Osteocyte (in vitro differentiated cells): ENCODE measurements at regions not wholly inside any gene's neighbourhood (a gene's known extent, or its start where the extent isn't known, plus 50 kb on each side); places are given as distances from the start of the nearest gene placed in this dataset.
"Not testable (repeated sequence)": the region's sequence is repeated elsewhere in the genome, so short reads cannot be mapped to it uniquely, and the experiment has no call there.

ENCODE experiments used
- DNase-seq: peaks from one replicate; pipeline ENCODE4 v3.0.0; 2021; ENCODE audit warnings: mixed read lengths; ENCODE audit not compliant: unreplicated experiment; ENCODE audit errors: extremely low spot score
- H3K27ac Mint-ChIP-seq: one replicate; pipeline ENCODE4 v1.8.0; 2021; ENCODE audit warnings: mild to moderate bottlenecking, mixed read lengths; ENCODE audit not compliant: unreplicated experiment
- H3K27me3 Mint-ChIP-seq: one replicate; pipeline ENCODE4 v1.8.0; 2021; ENCODE audit warnings: mixed read lengths; ENCODE audit not compliant: unreplicated experiment
- H3K36me3 Mint-ChIP-seq: one replicate; pipeline ENCODE4 v1.8.0; 2021; ENCODE audit warnings: mixed read lengths; ENCODE audit not compliant: unreplicated experiment
- H3K4me1 Mint-ChIP-seq: one replicate; pipeline ENCODE4 v1.8.0; 2021; ENCODE audit warnings: mixed read lengths; ENCODE audit not compliant: unreplicated experiment
- H3K4me3 Mint-ChIP-seq: one replicate; pipeline ENCODE4 v1.8.0; 2021; ENCODE audit warnings: mild to moderate bottlenecking, moderate library complexity, mixed read lengths; ENCODE audit not compliant: unreplicated experiment
- H3K9me3 Mint-ChIP-seq: one replicate; pipeline ENCODE4 v1.8.0; 2021; ENCODE audit warnings: mixed read lengths; ENCODE audit not compliant: unreplicated experiment
- TF ChIP-seq, protein P1 (sequence below): fragments of 200-600 bp; sonication (generic); IDR thresholded peaks from 2 replicates; pipeline ENCODE4 v1.5.0; 2021; ENCODE audit warnings: antibody characterized with exemption, mild to moderate bottlenecking, moderate library complexity

DNA sequence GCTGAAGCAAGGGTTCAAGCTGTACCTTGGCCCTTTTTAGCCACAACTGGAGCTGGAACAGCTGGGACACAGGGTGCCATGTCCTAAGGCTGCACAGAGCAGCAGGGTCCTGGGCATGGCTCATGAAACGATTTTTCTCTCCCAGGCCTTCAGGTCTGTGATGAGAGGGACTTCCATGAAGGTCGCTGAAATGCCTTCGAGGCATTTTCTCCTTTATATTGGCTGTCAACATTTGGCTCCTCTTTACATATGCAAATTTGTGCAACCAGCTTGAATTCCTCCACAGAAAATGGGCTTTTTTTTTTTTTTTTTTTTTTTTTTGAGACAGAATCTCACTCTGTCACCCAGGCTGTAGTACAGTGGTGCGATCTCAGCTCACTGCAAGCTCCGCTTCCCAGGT is 430.8 kb downstream of the PCDH11X start:
- no peak for DNase-seq
- no peaks in the 10 kb centered on the region for H3K36me3 Mint-ChIP-seq
- H3K4me1 Mint-ChIP-seq: no peaks in the 10 kb centered on the region
- TF ChIP-seq, protein P1, sequence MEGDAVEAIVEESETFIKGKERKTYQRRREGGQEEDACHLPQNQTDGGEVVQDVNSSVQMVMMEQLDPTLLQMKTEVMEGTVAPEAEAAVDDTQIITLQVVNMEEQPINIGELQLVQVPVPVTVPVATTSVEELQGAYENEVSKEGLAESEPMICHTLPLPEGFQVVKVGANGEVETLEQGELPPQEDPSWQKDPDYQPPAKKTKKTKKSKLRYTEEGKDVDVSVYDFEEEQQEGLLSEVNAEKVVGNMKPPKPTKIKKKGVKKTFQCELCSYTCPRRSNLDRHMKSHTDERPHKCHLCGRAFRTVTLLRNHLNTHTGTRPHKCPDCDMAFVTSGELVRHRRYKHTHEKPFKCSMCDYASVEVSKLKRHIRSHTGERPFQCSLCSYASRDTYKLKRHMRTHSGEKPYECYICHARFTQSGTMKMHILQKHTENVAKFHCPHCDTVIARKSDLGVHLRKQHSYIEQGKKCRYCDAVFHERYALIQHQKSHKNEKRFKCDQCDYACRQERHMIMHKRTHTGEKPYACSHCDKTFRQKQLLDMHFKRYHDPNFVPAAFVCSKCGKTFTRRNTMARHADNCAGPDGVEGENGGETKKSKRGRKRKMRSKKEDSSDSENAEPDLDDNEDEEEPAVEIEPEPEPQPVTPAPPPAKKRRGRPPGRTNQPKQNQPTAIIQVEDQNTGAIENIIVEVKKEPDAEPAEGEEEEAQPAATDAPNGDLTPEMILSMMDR: no peak
- H3K9me3 Mint-ChIP-seq: peaks cover 15% of the 10 kb centered on the region
- H3K27ac Mint-ChIP-seq: no peak overlapping the region
- no peak overlapping the region for H3K4me3 Mint-ChIP-seq
- H3K27me3 Mint-ChIP-seq: no peaks in the 10 kb centered on the region

DNA sequence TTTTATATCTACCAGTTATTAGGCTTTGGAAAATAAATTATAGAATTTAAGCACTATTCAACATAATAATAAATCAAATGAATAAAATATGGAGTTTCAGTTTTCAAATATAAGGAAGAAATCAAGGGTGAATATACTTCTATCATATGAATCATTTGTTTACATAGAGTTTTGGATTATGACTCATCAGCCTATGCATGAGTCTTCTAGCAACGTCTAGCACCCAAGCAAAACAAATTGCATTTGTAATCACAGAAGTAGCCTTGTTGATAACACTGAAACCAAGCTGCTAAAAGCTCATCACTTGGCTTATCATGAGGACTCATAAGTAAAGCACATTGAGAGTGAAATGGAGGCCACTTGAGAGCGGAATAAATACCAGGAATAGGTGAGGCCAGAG is 434.6 kb downstream of the PCDH11X start:
- Mint-ChIP-seq H3K27me3 (no peaks in the 10 kb centered on the region), H3K9me3 (peaks cover 11% of the 10 kb centered on the region), H3K4me3 (no peak overlapping the region), H3K4me1 (no peaks in the 10 kb centered on the region), H3K36me3 (no peaks in the 10 kb centered on the region), H3K27ac (no peak overlapping the region)
- TF ChIP-seq, protein P1: no peak
- no peak for DNase-seq

DNA sequence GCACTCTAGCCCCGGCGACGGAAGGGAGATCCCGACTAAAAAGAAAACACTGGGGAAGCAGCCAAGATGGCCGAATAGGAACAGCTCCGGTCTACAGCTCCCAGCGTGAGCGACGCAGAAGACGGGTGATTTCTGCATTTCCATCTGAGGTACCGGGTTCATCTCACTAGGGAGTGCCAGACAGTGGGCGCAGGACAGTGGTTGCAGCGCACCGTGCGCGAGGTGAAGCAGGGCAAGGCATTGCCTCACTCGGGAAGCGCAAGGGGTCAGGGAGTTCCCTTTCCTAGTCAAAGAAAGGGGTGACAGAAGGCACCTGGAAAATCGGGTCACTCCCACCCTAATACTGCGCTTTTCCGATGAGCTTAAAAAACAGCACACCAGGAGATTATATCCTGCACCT is 435.8 kb downstream of the PCDH11X start:
- DNase-seq, H3K4me3 Mint-ChIP-seq, H3K27ac Mint-ChIP-seq, H3K4me1 Mint-ChIP-seq, H3K36me3 Mint-ChIP-seq, H3K27me3 Mint-ChIP-seq: not testable (repeated sequence)
- H3K9me3 Mint-ChIP-seq: peaks cover 11% of the 10 kb centered on the region

GRCh38 chrX:92224406-92224805 is 445.2 kb downstream of the PCDH11X start:
- no peak overlapping the region for H3K27ac Mint-ChIP-seq
- H3K36me3 Mint-ChIP-seq: no peaks in the 10 kb centered on the region
- no peak overlapping the region for H3K4me3 Mint-ChIP-seq
- TF ChIP-seq, protein P1: no peak
- H3K4me1 Mint-ChIP-seq: no peaks in the 10 kb centered on the region
- peaks cover 5% of the 10 kb centered on the region for H3K9me3 Mint-ChIP-seq
- H3K27me3 Mint-ChIP-seq: no peaks in the 10 kb centered on the region
- no peak for DNase-seq

GRCh38 chrX:92230628-92231027 is 451.5 kb downstream of the PCDH11X start:
- no peak overlapping the region for H3K27ac Mint-ChIP-seq
- no peak overlapping the region for H3K4me3 Mint-ChIP-seq
- no peak for DNase-seq
- no peaks in the 10 kb centered on the region for H3K9me3 Mint-ChIP-seq
- no peaks in the 10 kb centered on the region for H3K27me3 Mint-ChIP-seq
- no peaks in the 10 kb centered on the region for H3K36me3 Mint-ChIP-seq
- H3K4me1 Mint-ChIP-seq: no peaks in the 10 kb centered on the region
- TF ChIP-seq, protein P1: no peak

GRCh38 chrX:92231391-92231790 is 452.2 kb downstream of the PCDH11X start:
- Mint-ChIP-seq H3K36me3 (no peaks in the 10 kb centered on the region), H3K4me1 (no peaks in the 10 kb centered on the region), H3K9me3 (no peaks in the 10 kb centered on the region), H3K4me3 (no peak overlapping the region), H3K27me3 (no peaks in the 10 kb centered on the region), H3K27ac (no peak overlapping the region)
- TF ChIP-seq, protein P1: no peak
- DNase-seq: no peak
